ENCODE measurements at regions not wholly inside any gene's neighbourhood (a gene's known extent, or its start where the extent isn't known, plus 50 kb on each side); places are given as distances from the start of the nearest gene placed in this dataset.

GRCh38 chr6:79296211-79296610, 61.7 kb upstream of the HMGN3 start:
- Mint-ChIP-seq H3K4me1 (no peaks in the 10 kb centered on the region), H3K4me3 (no peak overlapping the region)

More at GRCh38 chr6:79296211-79296610, 61.7 kb upstream of the HMGN3 start:
- Mint-ChIP-seq H3K9me3 (no peaks in the 10 kb centered on the region), H3K27ac (no peak overlapping the region), H3K36me3 (ENCODE audit: low read depth) (no peaks in the 10 kb centered on the region), H3K27me3 (ENCODE audit: low read depth) (no peaks in the 10 kb centered on the region)
- TF ChIP-seq CTCF (IDR thresholded peaks at IDR 0.05; ENCODE audit: unreplicated experiment in 3 of 3) = no peak

Measured in nephron (organoid).